ENCODE measurements at regions not wholly inside any gene's neighbourhood (a gene's known extent, or its start where the extent isn't known, plus 50 kb on each side); places are given as distances from the start of the nearest gene placed in this dataset.
"Not testable (repeated sequence)": the region's sequence is repeated elsewhere in the genome, so short reads cannot be mapped to it uniquely, and the experiment has no call there.

- in situ Hi-C loops (cut with HindIII; ENCODE audit: low pct_unique_long_range_greater_than_20kb, low sequenced_read_pairs) = no loop called here
- DNase-seq (ENCODE audit: low read depth) = no peak
These were observed 127.4 kb upstream of the FAM20C start for GRCh38 chr7:64916-65341.

GRCh38 chr7:65554-65953, 126.8 kb upstream of the FAM20C start:
- in situ Hi-C loops (cut with HindIII; ENCODE audit: low pct_unique_long_range_greater_than_20kb, low sequenced_read_pairs) = no loop called here
- no peak for DNase-seq (ENCODE audit: low read depth)

DNA sequence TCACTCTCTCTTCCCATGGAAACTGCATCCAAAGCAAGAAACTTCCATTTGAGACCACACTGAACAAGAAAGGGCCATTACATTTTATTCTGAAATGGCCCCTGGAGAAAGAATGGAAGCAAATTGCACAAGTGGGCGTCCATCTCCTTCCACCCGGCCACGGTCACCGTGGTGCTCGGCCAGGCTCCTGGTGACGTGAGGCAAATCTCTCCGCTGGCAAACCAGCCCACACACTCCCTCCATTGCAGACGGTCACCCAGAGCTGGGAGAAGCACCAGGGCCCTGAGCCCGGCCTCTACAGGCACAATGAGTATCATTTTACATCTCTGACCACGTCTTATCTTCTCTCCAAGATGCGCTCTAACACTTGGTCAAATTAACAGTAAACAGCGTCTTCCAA, 126.1 kb upstream of the FAM20C start:
- in situ Hi-C loops (cut with HindIII; ENCODE audit: low pct_unique_long_range_greater_than_20kb, low sequenced_read_pairs) = no loop called here
- DNase-seq (ENCODE audit: low read depth) = no peak

- in situ Hi-C loops (cut with HindIII; ENCODE audit: low pct_unique_long_range_greater_than_20kb, low sequenced_read_pairs) = no loop called here
- no peak for DNase-seq (ENCODE audit: low read depth)
These were observed 125.6 kb upstream of the FAM20C start for GRCh38 chr7:66741-67140.

- in situ Hi-C loops (cut with HindIII; ENCODE audit: low pct_unique_long_range_greater_than_20kb, low sequenced_read_pairs) = no loop called here
- no peak for DNase-seq (ENCODE audit: low read depth)
These were observed 124.5 kb upstream of the FAM20C start for GRCh38 chr7:67661-68395.

DNA sequence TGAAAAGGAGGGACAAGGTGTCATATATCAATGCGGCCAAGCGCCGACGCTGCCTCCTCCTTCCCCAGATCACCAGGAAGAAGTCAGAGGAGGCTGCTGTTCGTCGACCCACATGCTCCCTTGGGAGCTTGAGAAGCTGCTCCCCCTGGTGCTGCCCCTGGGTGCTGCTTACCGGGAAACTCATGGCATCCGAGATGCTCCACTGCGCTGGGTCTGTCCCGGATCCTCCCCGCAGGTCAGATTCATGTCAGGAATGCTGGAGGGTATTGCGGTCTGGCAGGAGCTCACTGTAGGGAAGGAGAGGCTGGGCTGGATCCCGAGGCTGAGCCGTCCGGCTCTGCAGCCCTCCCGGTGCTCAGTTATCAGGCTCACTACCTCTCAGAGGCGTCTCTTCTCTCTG, 123.7 kb upstream of the FAM20C start:
- in situ Hi-C loops (cut with HindIII; ENCODE audit: low pct_unique_long_range_greater_than_20kb, low sequenced_read_pairs) = no loop called here
- DNase-seq (ENCODE audit: low read depth) = no peak

- in situ Hi-C loops (cut with HindIII; ENCODE audit: low pct_unique_long_range_greater_than_20kb, low sequenced_read_pairs) = not testable (repeated sequence)
These were observed 123.3 kb upstream of the FAM20C start for GRCh38 chr7:69052-69451.

GRCh38 chr7:69499-70123, 122.8 kb upstream of the FAM20C start:
- DNase-seq (ENCODE audit: low read depth); in situ Hi-C loops (cut with HindIII; ENCODE audit: low pct_unique_long_range_greater_than_20kb, low sequenced_read_pairs): not testable (repeated sequence)

More at GRCh38 chr7:69052-69451, 123.3 kb upstream of the FAM20C start:
- not testable (repeated sequence) for DNase-seq (ENCODE audit: low read depth)

DNA sequence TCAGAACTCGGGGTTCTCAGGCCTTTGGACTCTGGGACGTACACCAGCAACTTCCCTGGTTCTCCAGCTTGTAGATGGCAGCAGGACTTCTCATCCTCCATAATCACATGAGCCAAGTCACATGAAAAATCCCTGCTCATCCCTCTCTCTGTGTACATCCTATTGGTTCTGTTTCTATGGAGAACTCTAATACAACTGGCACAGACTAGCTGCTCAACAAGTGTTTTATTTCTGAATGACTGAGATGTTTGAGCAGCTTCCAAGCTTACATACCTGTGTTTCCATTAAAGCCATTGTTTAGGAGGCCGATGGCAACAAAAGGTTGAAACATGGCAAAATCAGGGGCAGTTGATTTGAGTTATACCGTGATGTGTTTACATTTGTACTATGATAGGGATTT, 122.2 kb upstream of the FAM20C start:
- in situ Hi-C loops (cut with HindIII; ENCODE audit: low pct_unique_long_range_greater_than_20kb, low sequenced_read_pairs); DNase-seq (ENCODE audit: low read depth): not testable (repeated sequence)

- DNase-seq (ENCODE audit: low read depth); in situ Hi-C loops (cut with HindIII; ENCODE audit: low pct_unique_long_range_greater_than_20kb, low sequenced_read_pairs): not testable (repeated sequence)
These were observed 121.4 kb upstream of the FAM20C start for GRCh38 chr7:70989-71388.

- DNase-seq (ENCODE audit: low read depth); in situ Hi-C loops (cut with HindIII; ENCODE audit: low pct_unique_long_range_greater_than_20kb, low sequenced_read_pairs): not testable (repeated sequence)
These were observed 119.9 kb upstream of the FAM20C start for GRCh38 chr7:72266-73057.

- DNase-seq (ENCODE audit: low read depth); in situ Hi-C loops (cut with HindIII; ENCODE audit: low pct_unique_long_range_greater_than_20kb, low sequenced_read_pairs): not testable (repeated sequence)
These were observed 119.4 kb upstream of the FAM20C start for GRCh38 chr7:73058-73331.

DNA sequence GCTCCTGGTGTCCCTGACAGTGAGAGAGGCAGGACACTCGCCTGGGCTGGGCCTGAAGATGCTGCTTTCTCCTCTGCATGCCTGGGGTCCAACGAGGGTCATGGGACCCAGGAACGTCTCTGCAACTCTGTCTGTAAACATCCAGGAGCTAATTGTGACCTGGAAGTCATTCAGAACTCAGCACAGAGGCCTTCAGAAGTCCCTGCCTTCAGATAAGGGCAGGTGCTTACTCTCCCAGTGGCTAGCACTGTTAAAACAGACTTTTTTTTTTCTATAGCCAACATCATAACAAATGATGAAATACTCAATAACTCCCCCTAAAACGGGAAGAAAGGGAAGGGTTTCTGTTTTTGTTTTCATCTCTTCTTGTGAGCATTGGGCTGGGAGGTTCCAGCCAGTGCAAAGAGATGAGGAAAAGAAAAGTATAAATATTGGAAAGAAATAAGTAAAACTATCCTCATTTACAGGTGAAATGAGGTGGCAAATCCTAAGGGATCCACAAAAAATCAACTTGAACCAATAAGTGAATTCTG, 118.3 kb upstream of the FAM20C start:
- DNase-seq (ENCODE audit: low read depth); in situ Hi-C loops (cut with HindIII; ENCODE audit: low pct_unique_long_range_greater_than_20kb, low sequenced_read_pairs): not testable (repeated sequence)

DNA sequence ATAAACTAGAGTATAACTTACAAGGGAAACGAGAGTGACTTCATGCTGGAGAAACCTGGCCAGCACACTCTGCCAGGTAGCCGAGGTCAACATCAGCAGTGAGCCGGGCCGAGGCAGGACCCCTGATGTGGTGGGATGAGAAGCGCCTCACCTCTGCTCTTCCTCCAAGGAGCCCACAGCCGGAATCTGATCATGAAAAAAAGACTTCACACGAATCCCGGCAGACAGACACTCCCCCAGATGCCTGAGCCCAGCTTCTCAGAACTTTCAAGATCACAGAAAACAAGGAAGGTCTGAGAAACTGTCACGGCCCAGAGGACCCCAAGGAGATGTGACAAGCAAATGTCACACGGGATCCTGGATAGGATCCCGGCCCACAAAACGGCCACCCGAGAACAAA, 116.9 kb upstream of the FAM20C start:
- in situ Hi-C loops (cut with HindIII; ENCODE audit: low pct_unique_long_range_greater_than_20kb, low sequenced_read_pairs) = not testable (repeated sequence)

DNA sequence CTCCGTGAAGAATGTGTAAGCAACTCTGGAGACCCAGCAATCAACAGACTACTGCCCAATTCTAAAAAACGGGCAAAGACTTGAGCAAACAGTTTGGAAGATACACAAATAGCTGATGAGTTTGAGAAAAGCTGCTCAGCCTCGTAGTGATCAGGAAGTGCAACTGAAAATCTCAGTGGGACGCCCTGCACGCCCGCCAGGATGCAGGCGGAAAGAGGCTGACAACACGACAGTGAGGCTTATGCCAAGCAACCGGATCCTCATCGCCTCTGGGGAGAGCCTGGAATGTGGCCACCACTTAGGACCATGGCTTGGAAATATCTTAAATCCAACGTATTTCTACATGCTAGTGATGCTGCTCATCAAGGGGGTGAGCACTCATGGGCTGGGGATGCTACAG, 116.2 kb upstream of the FAM20C start:
- DNase-seq (ENCODE audit: low read depth); in situ Hi-C loops (cut with HindIII; ENCODE audit: low pct_unique_long_range_greater_than_20kb, low sequenced_read_pairs): not testable (repeated sequence)

More for the DNA sequence above, 116.9 kb upstream of the FAM20C start:
- not testable (repeated sequence) for DNase-seq (ENCODE audit: low read depth)

DNA sequence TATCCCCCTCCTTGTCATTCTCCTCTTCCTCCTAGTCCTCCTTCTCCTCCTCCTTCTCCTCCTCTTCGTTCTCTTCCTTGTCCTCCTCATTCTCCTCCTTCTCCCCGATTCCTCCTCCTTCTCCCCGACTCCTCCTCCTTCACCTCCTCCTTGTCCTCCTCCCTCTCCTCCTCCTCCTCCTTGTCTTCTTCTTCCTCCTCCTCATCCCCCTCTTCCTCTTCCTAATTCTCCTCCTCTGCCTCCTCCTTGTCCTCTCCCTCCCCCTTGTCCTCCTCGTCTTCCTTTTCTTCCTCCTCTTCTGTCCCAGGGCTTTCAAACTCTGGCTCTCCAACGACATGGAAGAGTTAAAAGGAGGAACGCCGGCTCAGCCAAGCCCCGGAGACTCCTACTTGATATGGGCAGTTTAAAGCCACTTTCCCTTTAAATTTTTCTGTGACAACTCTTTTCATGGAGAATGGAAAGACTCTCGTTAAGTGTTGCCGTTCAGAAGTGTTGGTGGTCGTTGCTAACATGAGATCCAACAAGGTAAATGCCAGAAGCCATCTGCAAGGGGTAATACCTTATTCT, 115.5 kb upstream of the FAM20C start:
- DNase-seq (ENCODE audit: low read depth); in situ Hi-C loops (cut with HindIII; ENCODE audit: low pct_unique_long_range_greater_than_20kb, low sequenced_read_pairs): not testable (repeated sequence)

GRCh38 chr7:78862-79261, 113.5 kb upstream of the FAM20C start:
- DNase-seq (ENCODE audit: low read depth); in situ Hi-C loops (cut with HindIII; ENCODE audit: low pct_unique_long_range_greater_than_20kb, low sequenced_read_pairs): not testable (repeated sequence)

GRCh38 chr7:79400-80055, 112.8 kb upstream of the FAM20C start:
- DNase-seq (ENCODE audit: low read depth); in situ Hi-C loops (cut with HindIII; ENCODE audit: low pct_unique_long_range_greater_than_20kb, low sequenced_read_pairs): not testable (repeated sequence)
